SK-N-SH (cell line): ENCODE measurements at regions not wholly inside any gene's neighbourhood (a gene's known extent, or its start where the extent isn't known, plus 50 kb on each side); places are given as distances from the start of the nearest gene placed in this dataset.

ENCODE experiments used
- CTCF ChIA-PET: fragments of 300-600, 350-600 bp; formaldehyde crosslinking; extraction: SDS; loops from one replicate; lab custom pipeline; 2021; lab: Yijun Ruan, JAX
- POLR2A ChIA-PET: fragments of 350-600 bp; sonication (Branson Sonifier 250); formaldehyde crosslinking; extraction: SDS; loops from one replicate; lab custom pipeline; 2020; ENCODE audit warnings: antibody characterized with exemption, inconsistent platforms; lab: Yijun Ruan, JAX
- DNase-seq: peaks from one replicate; pipeline ENCODE4 v3.0.0; 2012
- H2AFZ ChIP-seq: fragments of 200-600 bp; sonication (generic); 2 replicates; pipeline ENCODE4 v1.8.1; 2016; ENCODE audit warnings: antibody characterized with exemption, mild to moderate bottlenecking, low read depth
- H3F3A ChIP-seq: fragments of 200-600 bp; sonication (generic); replicated peaks from 2 replicates; pipeline ENCODE3; 2016; ENCODE audit warnings: antibody characterized with exemption, mild to moderate bottlenecking; ENCODE audit not compliant: insufficient read depth
- H3K27ac ChIP-seq, 2 experiments: fragments of 200-500 bp in 1 of 2; fragments of 200-600 bp in 1 of 2; sonication (Bioruptor generic) in 1 of 2; sonication (generic), shearing (Covaris generic) in 1 of 2; 2 replicates each; pipeline versions ENCODE4 v1.5.1 to v1.6.1; 2014 to 2016; ENCODE audit warnings: low read depth in 2 of 2, inconsistent platforms in 1 of 2, low read length in 1 of 2, mild to moderate bottlenecking in 1 of 2, mixed read lengths in 1 of 2
- H3K27me3 ChIP-seq: fragments of 200-600 bp; sonication (generic), shearing (Covaris generic); 2 replicates; pipeline ENCODE4 v1.6.1; 2016; ENCODE audit warnings: mixed run types; ENCODE audit not compliant: insufficient read depth
- H3K36me3 ChIP-seq, 2 experiments: fragments of 200-500 bp in 1 of 2; fragments of 200-600 bp in 1 of 2; sonication (Bioruptor generic) in 1 of 2; sonication (generic) in 1 of 2; replicated peaks in 1 of 2; 2 replicates each; pipeline versions ENCODE3 to v1.5.1; 2014 to 2016; ENCODE audit warnings: low read length in 1 of 2, mild to moderate bottlenecking in 1 of 2; ENCODE audit not compliant: insufficient read depth in 2 of 2, control insufficient read depth in 1 of 2
- H3K4me1 ChIP-seq, 2 experiments: fragments of 200-500 bp in 1 of 2; fragments of 200-600 bp in 1 of 2; sonication (Bioruptor generic) in 1 of 2; sonication (generic), shearing (Covaris generic) in 1 of 2; 2 replicates each; pipeline versions ENCODE4 v1.5.1 to v1.6.1; 2014 to 2016; ENCODE audit warnings: low read depth in 1 of 2, low read length in 1 of 2, mixed run types in 1 of 2; ENCODE audit not compliant: insufficient read depth in 2 of 2, control insufficient read depth in 1 of 2
- H3K4me2 ChIP-seq: fragments of 200-600 bp; sonication (generic), shearing (Covaris generic); 2 replicates; pipeline ENCODE4 v1.6.1; 2017; ENCODE audit warnings: mixed run types
- H3K4me3 ChIP-seq, 2 experiments: fragments of 200-500 bp in 1 of 2; fragments of 200-600 bp in 1 of 2; sonication (Bioruptor generic) in 1 of 2; sonication (generic), shearing (Covaris generic) in 1 of 2; 2 replicates each; pipeline versions ENCODE4 v1.5.1 to v1.8.1; 2014 to 2016; ENCODE audit warnings: low read depth in 2 of 2, inconsistent platforms in 1 of 2, low read length in 1 of 2, mild to moderate bottlenecking in 1 of 2, mixed read lengths in 1 of 2, moderate library complexity in 1 of 2
- H3K79me2 ChIP-seq: fragments of 200-600 bp; sonication (generic); 2 replicates; pipeline ENCODE4 v1.8.1; 2017; ENCODE audit warnings: mild to moderate bottlenecking; ENCODE audit not compliant: insufficient read depth
- H3K9ac ChIP-seq: fragments of 200-600 bp; sonication (generic); 2 replicates; pipeline ENCODE4 v1.6.1; 2017; ENCODE audit warnings: mixed run types
- H3K9me2 ChIP-seq: fragments of 200-600 bp; sonication (generic); 2 replicates; pipeline ENCODE4 v1.6.1; 2017; ENCODE audit warnings: mixed run types
- H3K9me3 ChIP-seq: fragments of 200-600 bp; sonication (generic); 2 replicates; pipeline ENCODE4 v1.6.1; 2017; ENCODE audit warnings: mixed run types, mild to moderate bottlenecking, moderate library complexity
- H4K20me1 ChIP-seq: fragments of 200-600 bp; sonication (generic); 2 replicates; pipeline ENCODE4 v1.6.1; 2017; ENCODE audit warnings: mild to moderate bottlenecking, mixed run types; ENCODE audit not compliant: insufficient read depth
- CHD2 ChIP-seq: fragments of 150-350 bp; IDR thresholded peaks from 2 replicates; pipeline ENCODE4 v1.6.1; 2018; ENCODE audit warnings: low read length; ENCODE audit not compliant: partially characterized antibody
- ELF1 ChIP-seq: IDR thresholded peaks from 2 replicates; pipeline ENCODE4 v1.4.0; 2012
- EP300 ChIP-seq, 2 experiments: IDR thresholded peaks; 2 replicates each; pipeline versions ENCODE4 v1.4.0 to v1.6.1; 2012; ENCODE audit warnings: borderline replicate concordance in 1 of 2, low read depth in 1 of 2, low read length in 1 of 2
- FOSL2 ChIP-seq: IDR thresholded peaks from 2 replicates; pipeline ENCODE4 v1.4.0; 2012; ENCODE audit warnings: low read depth, mild to moderate bottlenecking, moderate library complexity, borderline replicate concordance
- FOXJ3 ChIP-seq: sonication (generic); formaldehyde crosslinking; IDR thresholded peaks from 2 replicates; pipeline ENCODE4 v1.5.1; 2020; ENCODE audit warnings: mild to moderate bottlenecking, missing genetic modification reagents
- FOXM1 ChIP-seq: IDR thresholded peaks from 2 replicates; pipeline ENCODE4 v1.4.0; 2012; ENCODE audit warnings: low read depth, mild to moderate bottlenecking
- GABPA ChIP-seq: IDR thresholded peaks from 2 replicates; pipeline ENCODE4 v1.4.0; 2012; ENCODE audit warnings: low read depth, mild to moderate bottlenecking
- MEF2A ChIP-seq: IDR thresholded peaks from 2 replicates; pipeline ENCODE4 v1.4.0; 2012; ENCODE audit warnings: low read depth, borderline replicate concordance
- MXI1 ChIP-seq: IDR thresholded peaks from 2 replicates; pipeline ENCODE4 v1.6.1; 2012; ENCODE audit warnings: mild to moderate bottlenecking, low read depth, low read length, improper control_type of control experiment
- PBX3 ChIP-seq: IDR thresholded peaks from 2 replicates; pipeline ENCODE4; 2012
- POLR2AphosphoS5 ChIP-seq: IDR thresholded peaks from 2 replicates; pipeline ENCODE4 v1.6.1; 2012; ENCODE audit warnings: low read depth, low read length
- RAD21 ChIP-seq: IDR thresholded peaks from 2 replicates; pipeline ENCODE4 v1.6.1; 2012; ENCODE audit warnings: mild to moderate bottlenecking, low read length
- REST ChIP-seq: IDR thresholded peaks from 2 replicates; pipeline ENCODE4 v1.6.1; 2012; ENCODE audit warnings: mild to moderate bottlenecking, low read depth, low read length, moderate library complexity
- SMC3 ChIP-seq: IDR thresholded peaks from 2 replicates; pipeline ENCODE4 v1.6.1; 2012; ENCODE audit warnings: low read depth, low read length, improper control_type of control experiment
- TAF1 ChIP-seq: IDR thresholded peaks from 2 replicates; pipeline ENCODE4 v1.6.1; 2012; ENCODE audit warnings: low read depth, mild to moderate bottlenecking, low read length, moderate library complexity, borderline replicate concordance
- TCF12 ChIP-seq: IDR thresholded peaks from 2 replicates; pipeline ENCODE4 v1.4.0; 2012
- USF1 ChIP-seq: IDR thresholded peaks from 2 replicates; pipeline ENCODE4 v1.4.0; 2012; ENCODE audit warnings: low read depth, borderline replicate concordance
- USF2 ChIP-seq: fragments of 150-350 bp; IDR thresholded peaks from 2 replicates; pipeline ENCODE4 v1.6.1; 2017; ENCODE audit warnings: antibody characterized with exemption, low read length, low read depth, borderline replicate concordance
- YY1 ChIP-seq: IDR thresholded peaks from 2 replicates; pipeline ENCODE4 v1.4.0; 2012; ENCODE audit warnings: low read depth, mild to moderate bottlenecking
- WGBS: methylation state at CpG from one replicate; pipeline ENCODE4 v1.1.6; 2017; ENCODE audit warnings: low lambda C conversion rate; 5-methylcytosine and 5-hydroxymethylcytosine counted together

- Histone ChIP-seq H3K9me2 (no peaks in the 10 kb centered on the region), H3K9ac (no peak overlapping the region), H2AFZ (no peak overlapping the region), H3K79me2 (no peaks in the 10 kb centered on the region), H4K20me1 (no peaks in the 10 kb centered on the region), H3K27ac (peak overlapping the region in 1 of 2 experiments; percentile 67; a peak in 2 of 4 replicates), H3K4me1 (peaks cover 0 to 21% of the 10 kb centered on the region in 2 experiments; a peak in 2 of 4 replicates), H3K4me3 (no peak overlapping the region), H3K36me3 (peaks cover 3 to 72% of the 10 kb centered on the region in 2 experiments), H3K27me3 (no peaks in the 10 kb centered on the region), H3F3A (peaks cover 28% of the 10 kb centered on the region), H3K4me2 (no peak overlapping the region), H3K9me3 (no peaks in the 10 kb centered on the region)
- TF ChIP-seq RAD21 (no peak), USF2 (no peak), USF1 (no peak), REST (no peak), FOXJ3 (no peak), TAF1 (no peak), GABPA (no peak), TCF12 (no peak), ELF1 (no peak), EP300 (IDR thresholded peaks at IDR 0.05; ENCODE audit: borderline replicate concordance in 1 of 2, low read depth in 1 of 2, low read length in 1 of 2) (no peak), FOXM1 (no peak), MEF2A (no peak), MXI1 (no peak), YY1 (no peak), SMC3 (no peak), FOSL2 (no peak), POLR2AphosphoS5 (no peak), CHD2 (no peak), PBX3 (no peak)
- DNase-seq = no peak
- POLR2A ChIA-PET = no interaction called here
- 71% methylated on average over 1 of the region's 1 CpG for WGBS
- CTCF ChIA-PET = interaction anchor here (0.7 kb wide), 1 partner anchor 1042 kb away, joined by 3 read pairs; no protein-coding TSS in a partner anchor
These were observed 77.2 kb upstream of the STK17B start for GRCh38 chr2:196248467-196249094.
